CD4-positive, alpha-beta T cell (primary cell): ENCODE measurements at regions not wholly inside any gene's neighbourhood (a gene's known extent, or its start where the extent isn't known, plus 50 kb on each side); places are given as distances from the start of the nearest gene placed in this dataset.

Experiments used
- ATAC-seq: fragments of 200-7000 bp; cut with Tn5 transposase; one replicate; pipeline ENCODE4 v1.10.0; 2022; ENCODE audit warnings: mild to moderate bottlenecking; ENCODE audit not compliant: poor library complexity
- CTCF ChIA-PET: fragments of 350-600 bp; sonication (Branson Sonifier 250); formaldehyde crosslinking; loops from one replicate; lab custom pipeline; 2021; ENCODE audit warnings: antibody characterized with exemption, inconsistent platforms; lab: Charles Lee
- POLR2A ChIA-PET: fragments of 350-600 bp; sonication (Branson Sonifier 250); formaldehyde crosslinking; loops from one replicate; lab custom pipeline; 2021; ENCODE audit warnings: antibody characterized with exemption, inconsistent platforms; lab: Charles Lee
- DNase-seq, 14 experiments: peaks; one replicate each; pipeline ENCODE4 v3.0.0-alpha.2; 2013 to 2020; ENCODE audit warnings: mixed read lengths in 2 of 14
- H3K27ac ChIP-seq, 2 donors: one replicate each; pipeline versions ENCODE4 v1.5.1 to v1.7.0; 2013; ENCODE audit warnings: low read length in 2 of 2, low read depth in 1 of 2, mild to moderate bottlenecking in 1 of 2
- H3K27me3 ChIP-seq, 2 experiments: 1 replicate in 1 of 2; 2 replicates in 1 of 2; pipeline versions ENCODE4 v1.6.1 to v1.7.0; 2013; ENCODE audit warnings: low read length in 2 of 2, control low read depth in 1 of 2, mild to moderate bottlenecking in 1 of 2, moderate library complexity in 1 of 2; ENCODE audit not compliant: insufficient read depth in 2 of 2, control insufficient read depth in 1 of 2
- H3K36me3 ChIP-seq: one replicate; pipeline ENCODE4 v1.6.1; 2013; ENCODE audit warnings: low read length, control low read depth; ENCODE audit not compliant: insufficient read depth
- H3K4me1 ChIP-seq: one replicate; pipeline ENCODE4 v1.6.1; 2013; ENCODE audit warnings: low read length, control low read depth; ENCODE audit not compliant: insufficient read depth
- H3K4me3 ChIP-seq: one replicate; pipeline ENCODE4 v1.5.1; 2013; ENCODE audit warnings: mild to moderate bottlenecking, low read length, moderate library complexity
- H3K9me3 ChIP-seq, 2 experiments: 1 replicate in 1 of 2; 2 replicates in 1 of 2; pipeline versions ENCODE4 v1.6.1 to v1.7.0; 2013; ENCODE audit warnings: low read length in 2 of 2, mild to moderate bottlenecking in 2 of 2, control low read depth in 1 of 2, moderate library complexity in 1 of 2; ENCODE audit not compliant: control insufficient read depth in 1 of 2, insufficient read depth in 1 of 2
- H3K27ac Mint-ChIP-seq: one replicate; pipeline ENCODE4 v1.8.0; 2020; ENCODE audit warnings: mixed read lengths
- H3K27me3 Mint-ChIP-seq: one replicate; pipeline ENCODE4 v1.8.0; 2021; ENCODE audit warnings: mixed read lengths
- H3K36me3 Mint-ChIP-seq: one replicate; pipeline ENCODE4 v1.8.0; 2021; ENCODE audit warnings: low read depth, mixed read lengths
- H3K4me1 Mint-ChIP-seq: one replicate; pipeline ENCODE4 v1.8.0; 2021; ENCODE audit warnings: low read depth, mixed read lengths
- H3K4me3 Mint-ChIP-seq: one replicate; pipeline ENCODE4 v1.8.0; 2020; ENCODE audit warnings: mild to moderate bottlenecking, mixed read lengths
- H3K9me3 Mint-ChIP-seq: one replicate; pipeline ENCODE4 v1.8.0; 2020; ENCODE audit warnings: mixed read lengths
- CTCF ChIP-seq: fragments of 200-600 bp; IDR thresholded peaks from one replicate; pipeline ENCODE4 v1.8.0; 2022; ENCODE audit warnings: antibody characterized with exemption, mild to moderate bottlenecking
- intact Hi-C, 2 experiments: fragments of 100-400 bp; cut with DNase I in 1 of 2; cut with micrococcal nuclease in 1 of 2; formaldehyde crosslinking; loops; one replicate each; pipeline versions ENCODE4 v1.15.1 to v1.9.0; 2023 to 2025; cut with DNase I, micrococcal nuclease

GRCh38 chr21:20353351-20353750, 644.9 kb upstream of the NCAM2 start:
- Mint-ChIP-seq H3K27me3 (no peaks in the 10 kb centered on the region), H3K4me1 (no peaks in the 10 kb centered on the region), H3K9me3 (peaks cover 14% of the 10 kb centered on the region), H3K27ac (no peak overlapping the region), H3K36me3 (no peaks in the 10 kb centered on the region), H3K4me3 (no peak overlapping the region)
- no peak for ATAC-seq
- Histone ChIP-seq H3K27me3 (no peaks in the 10 kb centered on the region), H3K27ac (no peak overlapping the region), H3K4me1 (no peaks in the 10 kb centered on the region), H3K9me3 (peaks cover 0 to 8% of the 10 kb centered on the region in 2 experiments), H3K36me3 (no peaks in the 10 kb centered on the region), H3K4me3 (no peak overlapping the region)
- no peak for DNase-seq
- ChIA-PET POLR2A (no interaction called here), CTCF (no interaction called here)
- no peak for TF ChIP-seq CTCF
- intact Hi-C loops: no loop called here

DNA sequence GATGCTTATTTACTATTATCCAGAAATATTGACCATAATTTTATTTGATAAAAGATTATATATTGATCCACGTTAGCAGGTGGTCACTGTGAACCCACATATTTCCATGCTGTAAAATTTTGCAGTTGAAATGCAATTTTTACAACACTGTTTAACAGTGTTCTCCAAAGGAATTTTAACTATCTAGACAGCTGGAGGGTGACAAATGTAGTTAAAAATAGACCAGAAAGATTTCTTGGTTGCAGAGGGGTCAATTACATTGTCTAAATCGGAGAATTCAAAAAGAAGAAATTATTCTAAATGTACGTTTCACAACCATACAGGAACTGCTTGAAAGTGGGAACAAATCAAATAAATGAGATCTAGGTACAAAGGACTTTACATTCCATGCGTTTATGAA, 625.2 kb upstream of the NCAM2 start:
- Histone ChIP-seq H3K4me1 (no peaks in the 10 kb centered on the region), H3K27ac (no peak overlapping the region), H3K27me3 (no peaks in the 10 kb centered on the region), H3K36me3 (no peaks in the 10 kb centered on the region), H3K4me3 (no peak overlapping the region), H3K9me3 (peaks cover 0 to 7% of the 10 kb centered on the region in 2 experiments)
- Mint-ChIP-seq H3K4me3 (no peak overlapping the region), H3K9me3 (peaks cover 7% of the 10 kb centered on the region), H3K27ac (no peak overlapping the region), H3K27me3 (no peaks in the 10 kb centered on the region), H3K36me3 (no peaks in the 10 kb centered on the region), H3K4me1 (no peaks in the 10 kb centered on the region)
- CTCF ChIA-PET: no interaction called here
- no peak for DNase-seq
- intact Hi-C loops: no loop called here
- TF ChIP-seq CTCF: no peak
- no peak for ATAC-seq
- POLR2A ChIA-PET: no interaction called here

- Histone ChIP-seq H3K4me1 (no peaks in the 10 kb centered on the region), H3K4me3 (no peak overlapping the region), H3K27me3 (no peaks in the 10 kb centered on the region), H3K27ac (no peak overlapping the region), H3K9me3 (peaks cover 0 to 8% of the 10 kb centered on the region in 2 experiments), H3K36me3 (no peaks in the 10 kb centered on the region)
- H3K27ac Mint-ChIP-seq: no peak overlapping the region
- no peak for ATAC-seq
- ChIA-PET POLR2A (no interaction called here), CTCF (no interaction called here)
- no peaks in the 10 kb centered on the region for H3K36me3 Mint-ChIP-seq
- no peaks in the 10 kb centered on the region for H3K4me1 Mint-ChIP-seq
- no peaks in the 10 kb centered on the region for H3K27me3 Mint-ChIP-seq
- no peak for DNase-seq
- no peak overlapping the region for H3K4me3 Mint-ChIP-seq
- intact Hi-C loops: no loop called here
- H3K9me3 Mint-ChIP-seq: peaks cover 7% of the 10 kb centered on the region
- no peak for TF ChIP-seq CTCF
Observed at GRCh38 chr21:20377250-20377649, 621.0 kb upstream of the NCAM2 start.
